ENCODE measurements at regions not wholly inside any gene's neighbourhood (a gene's known extent, or its start where the extent isn't known, plus 50 kb on each side); places are given as distances from the start of the nearest gene placed in this dataset.
"Not testable (repeated sequence)": the region's sequence is repeated elsewhere in the genome, so short reads cannot be mapped to it uniquely, and the experiment has no call there.

- DNase-seq, result no peak
Measured at GRCh38 chr6:125432963-125433362, 131.2 kb upstream of the HDDC2 start.

GRCh38 chr6:125434760-125435159 lies 133.0 kb upstream of the HDDC2 start:
- DNase-seq, result no peak

GRCh38 chr6:125439512-125439911 lies 137.7 kb upstream of the HDDC2 start:
- DNase-seq, result no peak

- DNase-seq, result no peak
Measured at GRCh38 chr6:125444006-125444923, 142.5 kb upstream of the HDDC2 start.

GRCh38 chr6:125445054-125445453 lies 143.3 kb upstream of the HDDC2 start:
- DNase-seq, result no peak

- DNase-seq, result no peak
Measured at GRCh38 chr6:125446011-125446410, 144.2 kb upstream of the HDDC2 start.

GRCh38 chr6:125451750-125452149 lies 150.0 kb upstream of the HDDC2 start:
- no peak for DNase-seq

GRCh38 chr6:125453516-125453915 lies 151.7 kb upstream of the HDDC2 start:
- DNase-seq, result no peak

GRCh38 chr6:125454351-125454750 lies 152.6 kb upstream of the HDDC2 start:
- no peak for DNase-seq

GRCh38 chr6:125458493-125458892 lies 156.7 kb upstream of the HDDC2 start:
- not testable (repeated sequence) for DNase-seq

GRCh38 chr6:125465332-125465731 lies 163.6 kb upstream of the HDDC2 start:
- not testable (repeated sequence) for DNase-seq

- DNase-seq, result no peak
Measured at GRCh38 chr6:125469915-125470314, 168.1 kb upstream of the HDDC2 start.

- no peak for DNase-seq
Measured at GRCh38 chr6:125471667-125472066, 169.9 kb upstream of the HDDC2 start.

- DNase-seq, result no peak
Measured at GRCh38 chr6:125474061-125474460, 172.3 kb upstream of the HDDC2 start.

- no peak for DNase-seq
Measured at GRCh38 chr6:125477156-125477555, 175.4 kb upstream of the HDDC2 start.

- no peak for DNase-seq
Measured at GRCh38 chr6:125477844-125478243, 176.1 kb upstream of the HDDC2 start.

GRCh38 chr6:125480146-125480545 lies 178.4 kb upstream of the HDDC2 start:
- DNase-seq, result no peak

- no peak for DNase-seq
Measured at GRCh38 chr6:125480571-125480970, 178.8 kb upstream of the HDDC2 start.

GRCh38 chr6:125481056-125481455 lies 179.3 kb upstream of the HDDC2 start:
- DNase-seq, result no peak

- DNase-seq, result no peak
Measured at GRCh38 chr6:125485757-125486156, 184.0 kb upstream of the HDDC2 start.

- DNase-seq, result no peak
Measured at GRCh38 chr6:125486881-125487280, 185.1 kb upstream of the HDDC2 start.

GRCh38 chr6:125489579-125490285 lies 188.0 kb upstream of the HDDC2 start:
- DNase-seq, result no peak

- no peak for DNase-seq
Measured at GRCh38 chr6:125491860-125492618, 190.3 kb upstream of the HDDC2 start.

Measured in NCI-H2029 treated with DMSO at 0.1 percent for 48 hours (cell line).